Kidney epithelial cell (primary cell): ENCODE measurements at regions not wholly inside any gene's neighbourhood (a gene's known extent, or its start where the extent isn't known, plus 50 kb on each side); places are given as distances from the start of the nearest gene placed in this dataset.

Source experiments
- DNase-seq: peaks from one replicate; pipeline ENCODE4 v3.0.0-alpha.2; 2010; ENCODE audit warnings: low read depth
- H3K27me3 ChIP-seq: 2 replicates; pipeline ENCODE4 v1.6.0; 2011; ENCODE audit warnings: low read length; ENCODE audit not compliant: control insufficient read depth, insufficient read depth
- H3K36me3 ChIP-seq: 2 replicates; pipeline ENCODE4 v1.5.1; 2011; ENCODE audit warnings: low read length; ENCODE audit not compliant: control insufficient read depth, insufficient read depth
- H3K4me3 ChIP-seq: 2 replicates; pipeline ENCODE4 v1.5.1; 2011; ENCODE audit warnings: low read depth, mild to moderate bottlenecking, control low read depth, low read length
- CTCF ChIP-seq: IDR thresholded peaks from 2 replicates; pipeline ENCODE4 v1.5.1; 2011; ENCODE audit warnings: mild to moderate bottlenecking, moderate library complexity, low read length, control low read depth, inconsistent platforms; ENCODE audit not compliant: insufficient read depth, poor library complexity, severe bottlenecking

GRCh38 chr9:99682378-99682777, 139.3 kb upstream of the NR4A3 start:
- no peak for TF ChIP-seq CTCF
- DNase-seq: no peak
- Histone ChIP-seq H3K4me3 (no peak overlapping the region), H3K36me3 (no peaks in the 10 kb centered on the region), H3K27me3 (no peaks in the 10 kb centered on the region)

GRCh38 chr9:99682870-99683269, 138.8 kb upstream of the NR4A3 start:
- no peak for TF ChIP-seq CTCF
- no peak overlapping the region for H3K4me3 ChIP-seq
- no peaks in the 10 kb centered on the region for H3K36me3 ChIP-seq
- DNase-seq: no peak
- H3K27me3 ChIP-seq: no peaks in the 10 kb centered on the region

GRCh38 chr9:99690573-99690972, 131.1 kb upstream of the NR4A3 start:
- H3K4me3 ChIP-seq: no peak overlapping the region
- H3K36me3 ChIP-seq: no peaks in the 10 kb centered on the region
- TF ChIP-seq CTCF: no peak
- no peak for DNase-seq
- no peaks in the 10 kb centered on the region for H3K27me3 ChIP-seq

GRCh38 chr9:99693888-99694287, 127.8 kb upstream of the NR4A3 start:
- TF ChIP-seq CTCF: no peak
- DNase-seq: no peak
- Histone ChIP-seq H3K4me3 (no peak overlapping the region), H3K36me3 (no peaks in the 10 kb centered on the region), H3K27me3 (no peaks in the 10 kb centered on the region)

GRCh38 chr9:99694393-99694792, 127.3 kb upstream of the NR4A3 start:
- DNase-seq: no peak
- no peak for TF ChIP-seq CTCF
- H3K4me3 ChIP-seq: no peak overlapping the region
- no peaks in the 10 kb centered on the region for H3K36me3 ChIP-seq
- H3K27me3 ChIP-seq: no peaks in the 10 kb centered on the region

- no peak overlapping the region for H3K4me3 ChIP-seq
- H3K36me3 ChIP-seq: no peaks in the 10 kb centered on the region
- no peak for DNase-seq
- no peak for TF ChIP-seq CTCF
- no peaks in the 10 kb centered on the region for H3K27me3 ChIP-seq
These were observed 122.3 kb upstream of the NR4A3 start for GRCh38 chr9:99699396-99699795.
